ENCODE measurements at regions not wholly inside any gene's neighbourhood (a gene's known extent, or its start where the extent isn't known, plus 50 kb on each side); places are given as distances from the start of the nearest gene placed in this dataset.

GRCh38 chr5:123949807-123950340, 437.9 kb downstream of the CSNK1G3 start:
- TF ChIP-seq CTCF (conservative IDR thresholded peaks at IDR 0.05; ENCODE audit: low read depth, low read length): no peak
- no peak for TF ChIP-seq EZH2 (IDR thresholded peaks at IDR 0.05; ENCODE audit: borderline replicate concordance, low read depth, low read length, poor library complexity, severe bottlenecking)
